Activated CD8-positive, alpha-beta T cell treated with anti-CD3 and anti-CD28 coated beads, Interleukin-2, amount 10 ng/mL, durations not matched to agents 7 days and 5 days (primary cell): ENCODE measurements at regions not wholly inside any gene's neighbourhood (a gene's known extent, or its start where the extent isn't known, plus 50 kb on each side); places are given as distances from the start of the nearest gene placed in this dataset.
"Not testable (repeated sequence)": the region's sequence is repeated elsewhere in the genome, so short reads cannot be mapped to it uniquely, and the experiment has no call there.

Experiments used
- ATAC-seq: fragments of 150-1000 bp; cut with Tn5 transposase; one replicate; pipeline ENCODE4 v1.10.0; 2021; ENCODE audit warnings: moderate library complexity
- CTCF ChIA-PET: fragments of 350-600 bp; sonication (Branson Sonifier 250); formaldehyde crosslinking; loops from one replicate; lab custom pipeline; 2021; ENCODE audit warnings: antibody characterized with exemption; lab: Charles Lee
- POLR2A ChIA-PET: fragments of 350-600 bp; sonication (Branson Sonifier 250); formaldehyde crosslinking; loops from one replicate; lab custom pipeline; 2021; ENCODE audit warnings: antibody characterized with exemption; lab: Charles Lee
- DNase-seq: peaks from one replicate; pipeline ENCODE4 v3.0.0-alpha.2; 2020
- H3K27ac Mint-ChIP-seq: one replicate; pipeline ENCODE4 v1.8.0; 2021; ENCODE audit warnings: mild to moderate bottlenecking, mixed read lengths
- H3K27me3 Mint-ChIP-seq: one replicate; pipeline ENCODE4 v1.8.0; 2021; ENCODE audit warnings: low read depth, mixed read lengths
- H3K36me3 Mint-ChIP-seq: one replicate; pipeline ENCODE4 v1.8.0; 2021; ENCODE audit warnings: low read depth, mixed read lengths
- H3K4me1 Mint-ChIP-seq: one replicate; pipeline ENCODE4 v1.8.0; 2021; ENCODE audit warnings: low read depth, mixed read lengths
- H3K4me3 Mint-ChIP-seq: one replicate; pipeline ENCODE4 v1.8.0; 2021; ENCODE audit warnings: mild to moderate bottlenecking, mixed read lengths
- H3K9me3 Mint-ChIP-seq: one replicate; pipeline ENCODE4 v1.8.0; 2022; ENCODE audit warnings: mixed read lengths; ENCODE audit not compliant: insufficient read depth

DNA sequence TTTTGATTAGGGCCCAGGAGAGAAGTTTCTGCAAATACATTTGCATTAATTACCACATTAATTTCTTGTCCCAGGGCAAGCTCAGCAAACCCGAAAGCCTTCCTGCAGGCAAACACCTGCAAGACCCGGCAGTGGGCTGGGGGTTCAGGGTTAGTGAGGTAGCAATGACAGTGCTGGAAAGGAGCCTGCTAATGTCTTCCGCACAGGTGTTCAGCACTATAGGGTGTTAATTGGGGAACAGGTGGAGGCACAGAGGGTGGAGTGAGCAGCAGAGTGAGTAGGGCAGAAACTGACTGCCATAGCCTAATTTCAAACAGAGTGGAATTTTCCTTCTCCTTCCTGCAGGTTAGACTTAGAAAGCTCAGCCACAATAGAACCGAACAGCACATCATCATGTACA, 50.9 kb upstream of the UBASH3B start:
- Mint-ChIP-seq H3K27me3 (peaks cover 13% of the 10 kb centered on the region), H3K4me1 (no peaks in the 10 kb centered on the region), H3K27ac (no peak overlapping the region), H3K4me3 (no peak overlapping the region), H3K9me3 (no peaks in the 10 kb centered on the region), H3K36me3 (no peaks in the 10 kb centered on the region)
- ChIA-PET CTCF (no interaction called here), POLR2A (no interaction called here)
- no peak for ATAC-seq
- DNase-seq = peak; percentile 10

DNA sequence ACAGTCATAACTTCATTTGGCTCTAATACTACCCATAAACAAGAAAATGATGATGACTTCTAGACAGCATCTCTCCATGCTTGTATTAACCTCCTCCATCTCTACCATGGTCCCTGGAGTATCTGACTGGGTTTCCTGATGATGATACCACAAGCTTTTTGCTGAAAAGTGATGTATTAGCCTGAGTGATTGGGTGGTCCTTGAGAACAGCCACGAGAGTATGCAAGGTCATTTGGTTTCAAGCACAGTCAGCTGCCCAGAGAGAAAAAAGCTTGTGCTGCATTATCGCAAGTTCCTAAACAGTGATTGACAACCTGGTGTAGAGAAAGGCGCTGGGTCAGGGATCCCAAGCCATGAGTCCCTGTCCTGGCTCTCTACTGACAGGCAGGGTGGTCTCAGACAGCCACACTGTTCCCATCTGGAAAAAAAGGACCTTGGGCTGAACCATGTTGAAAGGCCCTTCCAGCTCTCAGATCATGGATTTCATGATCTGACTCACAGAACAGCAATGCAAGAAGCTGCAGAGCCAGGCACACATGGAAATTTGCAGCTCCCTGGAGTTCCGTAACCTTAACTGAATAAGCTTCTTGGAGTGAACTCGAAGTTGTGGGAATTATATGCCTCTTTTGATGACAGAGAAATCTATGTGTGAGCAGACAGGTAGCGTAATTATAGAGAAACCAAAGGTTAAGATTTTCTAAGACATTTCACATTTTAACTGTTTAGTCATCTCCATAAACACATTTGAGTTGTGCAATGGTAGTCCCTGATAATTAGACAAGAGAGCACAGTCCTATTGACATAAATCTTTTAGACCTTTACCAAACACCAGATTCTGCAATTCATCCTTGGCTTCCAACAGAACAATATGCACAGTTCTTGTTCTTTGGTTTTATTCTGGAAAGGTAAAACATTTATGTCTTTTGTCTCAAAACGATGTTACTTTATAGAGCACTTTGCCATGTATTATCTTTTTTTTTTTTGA, 54.1 kb upstream of the UBASH3B start:
- Mint-ChIP-seq H3K27ac (no peak overlapping the region), H3K27me3 (peaks cover 16% of the 10 kb centered on the region), H3K4me1 (no peaks in the 10 kb centered on the region), H3K36me3 (no peaks in the 10 kb centered on the region), H3K4me3 (no peak overlapping the region), H3K9me3 (no peaks in the 10 kb centered on the region)
- CTCF ChIA-PET = interaction anchor here (1.2 kb wide), 1 partner anchor 22 kb away, joined by 3 read pairs; no protein-coding TSS in a partner anchor
- POLR2A ChIA-PET = no interaction called here
- ATAC-seq (no peak), DNase-seq (no peak)

DNA sequence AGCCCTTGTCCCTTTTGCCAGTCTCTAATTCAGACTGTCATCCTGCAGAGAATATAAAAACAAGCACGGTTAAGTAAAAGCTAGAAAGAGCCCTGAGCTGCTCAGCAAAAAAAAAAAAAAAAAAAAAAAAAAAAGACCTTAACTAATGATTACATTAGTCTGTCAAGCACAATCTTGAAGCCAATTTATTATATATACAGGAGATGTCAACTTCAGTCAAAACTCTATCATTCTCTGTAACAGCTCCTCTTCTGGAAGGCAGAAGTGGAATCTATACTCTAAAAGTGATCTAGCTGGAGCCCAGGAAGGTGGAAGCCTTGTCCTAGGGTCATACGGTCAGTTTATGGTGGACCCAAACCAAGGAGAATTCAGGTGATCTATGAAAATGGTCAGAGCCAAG, 55.2 kb upstream of the UBASH3B start:
- DNase-seq = no peak
- Mint-ChIP-seq H3K36me3 (no peaks in the 10 kb centered on the region), H3K27ac (no peak overlapping the region), H3K4me3 (no peak overlapping the region), H3K9me3 (no peaks in the 10 kb centered on the region), H3K4me1 (no peaks in the 10 kb centered on the region), H3K27me3 (peaks cover 16% of the 10 kb centered on the region)
- POLR2A ChIA-PET = no interaction called here
- ATAC-seq = no peak
- CTCF ChIA-PET = no interaction called here

DNA sequence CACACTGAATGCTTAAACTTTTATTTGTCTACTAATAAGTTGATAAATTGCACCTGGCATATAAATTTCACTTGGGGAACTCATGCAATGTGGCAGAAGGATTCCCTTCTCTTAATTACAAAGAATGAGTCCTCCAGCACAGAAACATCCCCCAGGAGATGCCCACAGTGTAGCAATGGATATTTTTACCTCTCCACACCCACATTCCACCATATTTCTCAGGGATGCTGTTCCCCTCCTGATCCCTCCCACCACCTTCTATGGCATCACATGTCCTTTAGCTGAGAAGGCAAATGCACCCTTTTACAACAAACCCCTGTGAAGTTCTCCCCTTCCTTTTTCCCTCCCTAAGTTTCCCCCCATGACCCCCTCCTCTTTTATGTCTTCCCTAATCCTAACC, 56.1 kb upstream of the UBASH3B start:
- Mint-ChIP-seq H3K27me3 (peaks cover 14% of the 10 kb centered on the region), H3K4me3 (no peak overlapping the region), H3K27ac (no peak overlapping the region), H3K36me3 (no peaks in the 10 kb centered on the region), H3K9me3 (no peaks in the 10 kb centered on the region), H3K4me1 (no peaks in the 10 kb centered on the region)
- DNase-seq (no peak), ATAC-seq (no peak)
- ChIA-PET CTCF (no interaction called here), POLR2A (no interaction called here)

DNA sequence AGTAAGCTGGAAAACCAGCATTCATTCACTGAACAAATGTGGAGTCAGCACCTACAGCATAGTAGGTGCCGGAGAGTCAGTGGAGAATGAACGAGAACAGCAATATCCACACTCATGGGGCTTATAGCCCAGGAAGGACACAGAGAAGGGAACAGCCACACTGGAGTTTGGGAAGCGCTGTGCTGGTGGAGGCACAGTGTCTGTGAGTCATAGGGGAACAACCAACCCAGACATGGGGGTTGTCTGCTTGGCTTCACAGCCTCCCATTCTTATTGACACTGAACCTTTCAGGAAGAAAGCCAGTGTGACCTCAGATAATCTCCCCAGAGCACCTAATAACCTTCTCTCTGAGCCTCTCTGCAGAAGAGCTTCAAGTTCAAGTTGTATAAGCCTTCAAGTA, 56.6 kb upstream of the UBASH3B start:
- no peak overlapping the region for H3K27ac Mint-ChIP-seq
- ChIA-PET POLR2A (no interaction called here), CTCF (no interaction called here)
- H3K27me3 Mint-ChIP-seq = peaks cover 14% of the 10 kb centered on the region
- DNase-seq (no peak), ATAC-seq (no peak)
- no peaks in the 10 kb centered on the region for H3K9me3 Mint-ChIP-seq
- H3K36me3 Mint-ChIP-seq = no peaks in the 10 kb centered on the region
- no peak overlapping the region for H3K4me3 Mint-ChIP-seq
- H3K4me1 Mint-ChIP-seq = no peaks in the 10 kb centered on the region

DNA sequence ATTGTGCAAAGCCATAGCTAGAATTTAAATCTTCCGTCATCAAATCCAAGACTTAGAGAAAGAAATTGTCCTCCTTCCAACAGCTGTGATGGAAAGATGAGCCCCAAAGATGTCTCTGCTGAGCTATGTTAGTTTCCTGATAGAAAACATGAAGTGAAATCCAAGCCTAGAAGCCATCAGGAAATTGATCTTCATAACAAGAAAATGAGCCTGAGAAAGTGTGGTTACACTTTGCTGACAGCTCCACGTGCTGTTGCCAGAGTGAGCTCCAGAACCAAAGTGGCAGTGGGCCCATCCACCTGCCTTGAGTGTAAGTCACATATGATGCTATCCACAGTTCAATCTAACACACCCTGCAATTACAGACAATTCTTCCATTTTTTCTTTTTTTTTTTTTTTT, 58.0 kb upstream of the UBASH3B start:
- H3K27me3 Mint-ChIP-seq = peaks cover 24% of the 10 kb centered on the region
- ChIA-PET POLR2A (no interaction called here), CTCF (interaction anchor here (1.0 to 1.9 kb wide), 3 partner anchors 17 to 183 kb away, joined by 4 to 7 read pairs (median 4); no protein-coding TSS in a partner anchor)
- no peak for DNase-seq
- H3K9me3 Mint-ChIP-seq = no peaks in the 10 kb centered on the region
- no peak overlapping the region for H3K4me3 Mint-ChIP-seq
- no peak overlapping the region for H3K27ac Mint-ChIP-seq
- no peak for ATAC-seq
- no peaks in the 10 kb centered on the region for H3K4me1 Mint-ChIP-seq
- H3K36me3 Mint-ChIP-seq = no peaks in the 10 kb centered on the region

DNA sequence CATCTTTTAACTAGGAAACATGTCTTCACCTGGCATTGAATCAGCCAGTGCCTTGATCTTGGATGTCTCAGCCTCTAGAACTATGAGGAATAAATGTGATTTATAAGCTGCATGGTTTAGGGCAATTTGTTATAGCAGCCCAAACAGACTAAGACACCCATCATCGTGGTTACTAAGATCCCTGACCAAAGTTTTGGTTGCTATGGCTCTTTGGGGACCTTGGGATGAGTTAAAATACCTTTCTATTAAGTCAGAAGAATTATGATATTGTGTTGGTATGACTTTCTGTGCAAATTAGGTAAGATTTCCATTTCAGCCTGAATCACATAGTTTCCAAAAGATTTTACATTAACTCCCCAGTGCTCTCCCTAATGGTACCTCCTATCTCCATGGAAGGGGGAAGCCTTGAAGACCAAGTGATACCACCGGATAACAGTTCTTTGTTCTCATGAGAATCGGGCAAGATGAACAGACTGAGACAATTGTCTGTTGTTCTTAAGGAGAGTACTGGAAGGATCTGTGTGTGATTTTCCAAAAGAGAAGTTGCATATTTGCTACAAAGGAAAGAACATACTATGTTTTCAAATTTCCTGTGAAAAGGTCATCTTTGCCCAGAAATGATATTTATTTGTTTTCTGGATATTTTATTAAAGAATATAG, 60.4 kb upstream of the UBASH3B start:
- POLR2A ChIA-PET = no interaction called here
- Mint-ChIP-seq H3K36me3 (no peaks in the 10 kb centered on the region), H3K9me3 (no peaks in the 10 kb centered on the region), H3K27ac (no peak overlapping the region), H3K4me3 (no peak overlapping the region), H3K4me1 (no peaks in the 10 kb centered on the region), H3K27me3 (peaks cover 29% of the 10 kb centered on the region)
- CTCF ChIA-PET = interaction anchor here (0.9 to 1.2 kb wide), 2 partner anchors 13 to 259 kb away, joined by 4 to 6 read pairs; no protein-coding TSS in a partner anchor
- no peak for DNase-seq
- ATAC-seq = no peak

DNA sequence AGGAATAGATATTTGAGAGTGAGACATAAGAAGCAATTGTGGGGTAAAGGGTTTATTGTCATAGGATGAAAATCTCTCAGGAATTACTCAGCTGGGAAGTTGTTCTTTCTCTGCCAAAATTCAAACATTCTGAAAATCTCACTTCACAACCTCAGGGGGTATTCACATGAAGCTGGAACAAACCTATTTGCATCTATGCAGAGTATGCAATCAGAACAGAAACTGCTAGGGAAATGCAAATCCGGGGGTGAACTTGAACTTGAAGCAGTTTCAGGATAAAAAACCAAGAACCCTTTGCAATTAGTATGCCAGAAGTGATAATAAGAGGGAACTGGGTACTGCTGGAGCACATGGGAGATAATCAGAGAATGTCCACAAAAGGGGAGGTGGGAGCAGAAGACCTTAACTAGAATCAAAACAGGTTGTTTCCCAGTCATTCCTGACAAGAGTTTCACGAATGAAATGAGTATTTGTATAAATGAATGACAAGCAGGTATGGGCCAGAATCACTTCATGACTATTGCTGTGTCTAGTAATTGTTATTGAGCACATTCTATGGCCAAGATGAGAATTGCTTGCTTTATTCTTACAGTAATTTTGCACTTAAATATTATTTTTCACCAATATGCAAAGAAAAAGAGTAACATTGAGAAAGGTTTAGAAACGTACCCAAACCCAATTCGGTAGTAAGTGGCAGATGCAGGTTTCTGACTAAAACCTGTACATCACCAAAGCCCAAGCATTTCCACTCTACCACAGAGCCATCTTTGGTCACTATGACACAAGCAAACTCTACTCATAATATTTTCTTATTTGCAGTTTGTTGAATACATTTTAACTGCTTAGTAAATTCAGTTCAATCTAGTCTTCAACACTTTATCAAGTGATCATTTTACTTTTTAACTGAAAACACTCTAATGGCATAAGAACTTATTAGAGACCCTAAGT, 61.8 kb upstream of the UBASH3B start:
- H3K4me1 Mint-ChIP-seq = no peaks in the 10 kb centered on the region
- H3K27ac Mint-ChIP-seq = no peak overlapping the region
- ATAC-seq (no peak), DNase-seq (no peak)
- no peak overlapping the region for H3K4me3 Mint-ChIP-seq
- H3K9me3 Mint-ChIP-seq = no peaks in the 10 kb centered on the region
- no peaks in the 10 kb centered on the region for H3K36me3 Mint-ChIP-seq
- H3K27me3 Mint-ChIP-seq = peaks cover 25% of the 10 kb centered on the region
- ChIA-PET CTCF (interaction anchor here (0.9 to 1.2 kb wide), 2 partner anchors 12 to 260 kb away, joined by 4 to 6 read pairs; no protein-coding TSS in a partner anchor), POLR2A (no interaction called here)

DNA sequence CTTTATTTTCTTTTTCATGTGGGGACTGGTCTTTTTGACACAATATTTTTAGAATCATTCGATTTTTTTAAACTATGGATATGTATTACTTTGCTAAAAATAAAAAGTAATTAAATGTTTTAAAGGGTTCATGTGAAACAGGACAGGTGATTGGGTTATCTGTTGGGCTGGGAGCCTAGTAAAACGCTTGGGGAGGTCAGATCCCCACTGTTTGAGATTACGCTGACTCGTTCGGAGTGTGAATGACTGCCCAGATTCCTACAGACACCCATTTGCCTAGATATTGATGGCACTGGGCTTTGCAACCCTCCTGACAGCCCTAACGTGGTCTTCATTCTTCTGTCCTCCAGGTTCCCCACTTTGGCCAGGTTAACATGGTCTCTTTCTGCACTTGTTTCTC, 62.9 kb upstream of the UBASH3B start:
- POLR2A ChIA-PET = no interaction called here
- CTCF ChIA-PET = interaction anchor here (1.2 kb wide), 1 partner anchor 11 kb away, joined by 9 read pairs; no protein-coding TSS in a partner anchor
- Mint-ChIP-seq H3K27me3 (peaks cover 24% of the 10 kb centered on the region), H3K27ac (no peak overlapping the region), H3K4me1 (no peaks in the 10 kb centered on the region), H3K36me3 (no peaks in the 10 kb centered on the region), H3K9me3 (no peaks in the 10 kb centered on the region), H3K4me3 (no peak overlapping the region)
- ATAC-seq (no peak), DNase-seq (no peak)

DNA sequence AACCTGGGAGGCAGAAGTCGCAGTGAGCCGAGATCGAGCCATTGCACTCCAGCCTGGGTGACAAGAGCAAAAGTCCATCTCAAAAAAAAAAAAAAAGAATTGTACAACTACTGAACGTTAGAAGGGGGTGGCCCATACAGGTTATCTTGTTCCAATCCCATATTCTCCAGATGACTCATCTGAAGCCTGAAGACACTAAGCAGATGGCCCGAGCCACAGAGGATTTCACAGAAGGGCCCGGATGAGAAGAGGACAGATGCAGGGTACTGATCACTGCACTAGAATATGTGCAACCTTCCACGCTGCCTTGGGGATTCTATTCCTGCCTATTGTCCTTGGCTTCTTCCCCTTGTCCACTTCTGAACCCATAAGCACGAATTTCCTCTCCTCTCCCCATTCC, 70.9 kb upstream of the UBASH3B start:
- ChIA-PET CTCF (interaction anchor here (0.7 kb wide), 1 partner anchor 289 kb away, joined by 3 read pairs; no protein-coding TSS in a partner anchor), POLR2A (no interaction called here)
- H3K4me1 Mint-ChIP-seq = peaks cover 12% of the 10 kb centered on the region
- no peaks in the 10 kb centered on the region for H3K9me3 Mint-ChIP-seq
- no peak overlapping the region for H3K27ac Mint-ChIP-seq
- DNase-seq (no peak), ATAC-seq (no peak)
- H3K36me3 Mint-ChIP-seq = no peaks in the 10 kb centered on the region
- no peak overlapping the region for H3K4me3 Mint-ChIP-seq
- peaks cover 13% of the 10 kb centered on the region for H3K27me3 Mint-ChIP-seq

DNA sequence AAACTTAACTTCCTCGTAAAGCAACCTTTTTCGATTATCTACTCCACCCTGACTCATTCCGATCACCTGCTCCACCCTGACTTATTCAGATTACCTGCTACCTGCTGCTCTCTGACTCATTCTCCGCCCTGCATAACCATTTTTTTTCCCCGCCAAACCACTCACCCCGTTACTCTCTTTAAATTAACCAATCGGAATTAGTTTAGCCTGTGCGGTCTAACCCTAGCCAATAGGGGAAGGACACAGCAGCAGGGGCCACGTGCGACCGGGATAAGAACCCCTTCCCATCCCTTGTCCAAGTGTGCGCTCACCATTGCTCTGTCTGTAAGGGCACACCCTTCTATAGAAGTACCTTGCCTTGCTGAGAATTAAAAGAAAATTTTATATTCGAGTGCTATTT, 75.5 kb upstream of the UBASH3B start:
- H3K36me3 Mint-ChIP-seq, H3K9me3 Mint-ChIP-seq, H3K27ac Mint-ChIP-seq, POLR2A ChIA-PET, DNase-seq, ATAC-seq, H3K4me3 Mint-ChIP-seq: not testable (repeated sequence)
- peaks cover 13% of the 10 kb centered on the region for H3K27me3 Mint-ChIP-seq
- peaks cover 12% of the 10 kb centered on the region for H3K4me1 Mint-ChIP-seq
- CTCF ChIA-PET = interaction anchor here (0.6 to 3.6 kb wide), 29 partner anchors 9 to 474 kb away, joined by 3 to 26 read pairs (median 6); no protein-coding TSS in a partner anchor
